ENCODE measurements at regions not wholly inside any gene's neighbourhood (a gene's known extent, or its start where the extent isn't known, plus 50 kb on each side); places are given as distances from the start of the nearest gene placed in this dataset.
A peak's percentile ranks its signal among the peaks of the same experiment; 100 is the strongest.

DNA sequence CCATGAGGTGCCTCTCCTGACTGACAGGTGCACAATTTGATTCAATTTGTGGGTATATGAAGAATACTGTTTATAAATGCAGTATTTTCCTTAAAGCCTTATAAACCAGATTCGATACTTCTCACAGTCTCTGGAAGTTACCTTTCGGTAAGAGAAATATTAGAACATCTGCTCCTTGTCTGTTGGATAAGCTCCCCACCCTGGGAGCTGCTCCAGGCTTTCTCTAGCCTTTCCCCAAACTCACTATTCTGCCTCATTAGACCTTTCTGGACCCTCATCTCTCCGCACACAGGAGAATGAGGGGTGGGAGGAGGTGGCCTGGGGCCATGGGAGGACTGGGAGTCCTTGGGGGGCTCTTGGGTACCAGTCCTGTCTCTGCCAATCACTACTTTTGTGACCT, 59.8 kb upstream of the TBC1D21 start:
- TF ChIP-seq, protein P1, sequence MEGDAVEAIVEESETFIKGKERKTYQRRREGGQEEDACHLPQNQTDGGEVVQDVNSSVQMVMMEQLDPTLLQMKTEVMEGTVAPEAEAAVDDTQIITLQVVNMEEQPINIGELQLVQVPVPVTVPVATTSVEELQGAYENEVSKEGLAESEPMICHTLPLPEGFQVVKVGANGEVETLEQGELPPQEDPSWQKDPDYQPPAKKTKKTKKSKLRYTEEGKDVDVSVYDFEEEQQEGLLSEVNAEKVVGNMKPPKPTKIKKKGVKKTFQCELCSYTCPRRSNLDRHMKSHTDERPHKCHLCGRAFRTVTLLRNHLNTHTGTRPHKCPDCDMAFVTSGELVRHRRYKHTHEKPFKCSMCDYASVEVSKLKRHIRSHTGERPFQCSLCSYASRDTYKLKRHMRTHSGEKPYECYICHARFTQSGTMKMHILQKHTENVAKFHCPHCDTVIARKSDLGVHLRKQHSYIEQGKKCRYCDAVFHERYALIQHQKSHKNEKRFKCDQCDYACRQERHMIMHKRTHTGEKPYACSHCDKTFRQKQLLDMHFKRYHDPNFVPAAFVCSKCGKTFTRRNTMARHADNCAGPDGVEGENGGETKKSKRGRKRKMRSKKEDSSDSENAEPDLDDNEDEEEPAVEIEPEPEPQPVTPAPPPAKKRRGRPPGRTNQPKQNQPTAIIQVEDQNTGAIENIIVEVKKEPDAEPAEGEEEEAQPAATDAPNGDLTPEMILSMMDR (conservative IDR thresholded peaks at IDR 0.05; ENCODE audit: low read depth, low read length): no peak
- no peak overlapping the region for H3K4me3 ChIP-seq (ENCODE audit: low read depth, low read length)
- DNase-seq (ENCODE audit: low read depth): no peak

- TF ChIP-seq, protein P1 (conservative IDR thresholded peaks at IDR 0.05; ENCODE audit: low read depth, low read length): no peak
- no peak overlapping the region for H3K4me3 ChIP-seq (ENCODE audit: low read depth, low read length)
- DNase-seq (ENCODE audit: low read depth): no peak
Observed at GRCh38 chr15:73818308-73818985, 54.9 kb upstream of the TBC1D21 start.

DNA sequence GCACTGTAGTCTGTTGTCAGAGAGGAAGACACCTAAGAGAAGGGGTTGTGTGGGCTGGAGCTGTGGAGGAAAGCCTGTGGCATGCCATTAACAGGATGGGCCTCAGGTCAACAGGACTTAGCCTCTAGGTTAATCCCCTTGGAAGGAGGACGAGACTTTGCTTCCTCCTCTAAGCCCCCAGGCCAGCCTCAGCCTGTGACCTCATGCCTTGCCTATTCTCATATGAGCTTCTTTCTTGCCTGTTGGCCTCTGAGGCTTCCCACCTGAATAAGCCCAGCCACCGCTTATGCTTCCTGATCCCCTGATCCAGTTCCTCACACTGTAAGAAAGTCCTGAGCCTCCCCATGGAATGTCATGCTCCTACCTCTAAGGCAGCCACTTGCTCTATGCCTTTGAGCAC, 52.2 kb upstream of the TBC1D21 start:
- TF ChIP-seq, protein P1 (conservative IDR thresholded peaks at IDR 0.05; ENCODE audit: low read depth, low read length): no peak
- H3K4me3 ChIP-seq (ENCODE audit: low read depth, low read length): no peak overlapping the region
- no peak for DNase-seq (ENCODE audit: low read depth)

DNA sequence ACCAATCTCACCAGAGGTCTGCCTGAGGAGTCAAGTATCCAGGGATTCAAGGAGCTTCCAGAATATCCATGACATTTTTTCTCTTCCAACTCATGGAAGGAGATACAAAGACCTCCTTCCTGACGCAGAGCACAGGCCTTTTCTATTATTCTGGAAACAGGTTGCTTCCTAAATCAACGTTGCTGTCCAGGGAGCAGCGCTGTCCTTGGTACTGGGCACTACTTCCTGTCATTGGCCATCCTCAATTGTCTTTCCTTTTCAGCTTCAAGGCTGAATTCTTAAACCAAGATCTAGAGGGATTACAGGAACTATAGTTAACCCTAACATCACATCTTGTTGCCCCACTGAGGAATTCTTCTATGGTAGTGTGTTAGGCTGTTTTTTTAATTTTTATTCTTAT, 50.4 kb upstream of the TBC1D21 start:
- H3K4me3 ChIP-seq (ENCODE audit: low read depth, low read length): no peak overlapping the region
- peak; percentile 57 for DNase-seq (ENCODE audit: low read depth)
- TF ChIP-seq, protein P1 (conservative IDR thresholded peaks at IDR 0.05; ENCODE audit: low read depth, low read length): no peak
